ENCODE measurements at regions not wholly inside any gene's neighbourhood (a gene's known extent, or its start where the extent isn't known, plus 50 kb on each side); places are given as distances from the start of the nearest gene placed in this dataset.

- H3K36me3 ChIP-seq (replicated peaks in 1 of 2; ENCODE audit: control insufficient read depth in 1 of 2, insufficient read depth in 2 of 2, low read length in 2 of 2): no peaks in the 10 kb centered on the region
- intact Hi-C loops (cut with micrococcal nuclease; ENCODE audit: unreplicated experiment): no loop called here
- POLR2A ChIA-PET: no interaction called here
- no peak for ATAC-seq
- H3K27me3 ChIP-seq (ENCODE audit: control insufficient read depth in 1 of 2, insufficient read depth in 2 of 2, low read length in 2 of 2): no peaks in the 10 kb centered on the region
- no peak overlapping the region for H2AFZ ChIP-seq (ENCODE audit: low read length)
- H4K20me1 ChIP-seq (ENCODE audit: insufficient read depth, low read length): no peaks in the 10 kb centered on the region
- no peak overlapping the region for H3K4me2 ChIP-seq (ENCODE audit: low read depth, low read length)
- CTCF ChIA-PET (ENCODE audit: low intra/inter-chr PET ratio, low total read pairs): no interaction called here
- H3K9me3 ChIP-seq (ENCODE audit: low read length): no peaks in the 10 kb centered on the region
- in situ Hi-C loops (cut with HindIII; ENCODE audit: extremely low pct_ligation_motif_present, low pct_unique_long_range_greater_than_20kb): no loop called here
- H3K27ac ChIP-seq (ENCODE audit: extremely low read length, insufficient read depth, low read length): no peak overlapping the region
- no TSS peak for BruUV-seq (replicated peaks)
- H3K4me3 ChIP-seq (replicated peaks in 1 of 3; ENCODE audit: insufficient read depth in 1 of 3, low read depth in 2 of 3, low read length in 3 of 3): no peak overlapping the region
- FAIRE-seq: no peak
- DNase-seq (ENCODE audit: low spot score): no peak
- no peaks in the 10 kb centered on the region for H3K79me2 ChIP-seq (ENCODE audit: insufficient read depth, low read length)
- no peak overlapping the region for H3K9ac ChIP-seq (ENCODE audit: insufficient read depth, low read depth, low read length)
- TF ChIP-seq, protein P1, sequence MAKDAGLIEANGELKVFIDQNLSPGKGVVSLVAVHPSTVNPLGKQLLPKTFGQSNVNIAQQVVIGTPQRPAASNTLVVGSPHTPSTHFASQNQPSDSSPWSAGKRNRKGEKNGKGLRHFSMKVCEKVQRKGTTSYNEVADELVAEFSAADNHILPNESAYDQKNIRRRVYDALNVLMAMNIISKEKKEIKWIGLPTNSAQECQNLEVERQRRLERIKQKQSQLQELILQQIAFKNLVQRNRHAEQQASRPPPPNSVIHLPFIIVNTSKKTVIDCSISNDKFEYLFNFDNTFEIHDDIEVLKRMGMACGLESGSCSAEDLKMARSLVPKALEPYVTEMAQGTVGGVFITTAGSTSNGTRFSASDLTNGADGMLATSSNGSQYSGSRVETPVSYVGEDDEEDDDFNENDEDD (CRISPR knock-in tag; IDR thresholded peaks at IDR 0.05; ENCODE audit: borderline replicate concordance): no peak
- TF ChIP-seq IRF9 (CRISPR knock-in tag; IDR thresholded peaks at IDR 0.05; ENCODE audit: borderline replicate concordance): no peak
- no peak for TF ChIP-seq ZMYM2 (CRISPR knock-in tag; IDR thresholded peaks at IDR 0.05)
- no peak for TF ChIP-seq ZNF121 (CRISPR knock-in tag; IDR thresholded peaks at IDR 0.05)
- TF ChIP-seq RFXANK (CRISPR knock-in tag; IDR thresholded peaks at IDR 0.05): no peak
- TF ChIP-seq RNF2 (conservative IDR thresholded peaks at IDR 0.05; ENCODE audit: low read depth): no peak
- TF ChIP-seq KDM1A (CRISPR knock-in tag; IDR thresholded peaks at IDR 0.05): no peak
- TF ChIP-seq ZFY (CRISPR knock-in tag; IDR thresholded peaks at IDR 0.05): no peak
- TF ChIP-seq, protein P2, sequence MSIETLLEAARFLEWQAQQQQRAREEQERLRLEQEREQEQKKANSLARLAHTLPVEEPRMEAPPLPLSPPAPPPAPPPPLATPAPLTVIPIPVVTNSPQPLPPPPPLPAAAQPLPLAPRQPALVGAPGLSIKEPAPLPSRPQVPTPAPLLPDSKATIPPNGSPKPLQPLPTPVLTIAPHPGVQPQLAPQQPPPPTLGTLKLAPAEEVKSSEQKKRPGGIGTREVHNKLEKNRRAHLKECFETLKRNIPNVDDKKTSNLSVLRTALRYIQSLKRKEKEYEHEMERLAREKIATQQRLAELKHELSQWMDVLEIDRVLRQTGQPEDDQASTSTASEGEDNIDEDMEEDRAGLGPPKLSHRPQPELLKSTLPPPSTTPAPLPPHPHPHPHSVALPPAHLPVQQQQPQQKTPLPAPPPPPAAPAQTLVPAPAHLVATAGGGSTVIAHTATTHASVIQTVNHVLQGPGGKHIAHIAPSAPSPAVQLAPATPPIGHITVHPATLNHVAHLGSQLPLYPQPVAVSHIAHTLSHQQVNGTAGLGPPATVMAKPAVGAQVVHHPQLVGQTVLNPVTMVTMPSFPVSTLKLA (IDR thresholded peaks at IDR 0.05): no peak
- TF ChIP-seq LBX2 (CRISPR knock-in tag; IDR thresholded peaks at IDR 0.05; ENCODE audit: borderline replicate concordance): no peak
- TF ChIP-seq HOXA9 (CRISPR knock-in tag; IDR thresholded peaks at IDR 0.05; ENCODE audit: borderline replicate concordance): no peak
- no peak for TF ChIP-seq ZNF326 (CRISPR knock-in tag; IDR thresholded peaks at IDR 0.05; ENCODE audit: borderline replicate concordance)
- no peaks in the 10 kb centered on the region for H3K4me1 ChIP-seq (ENCODE audit: insufficient read depth, low read length)
Observed at GRCh38 chr6:77403424-77403823, 59.9 kb downstream of the HTR1B start.

Measured in HepG2 (cell line).